GM12865 (cell line): ENCODE measurements at regions not wholly inside any gene's neighbourhood (a gene's known extent, or its start where the extent isn't known, plus 50 kb on each side); places are given as distances from the start of the nearest gene placed in this dataset.

ENCODE experiments used
- DNase-seq: peaks from one replicate; pipeline ENCODE4 v3.0.0; 2010; ENCODE audit warnings: low read depth
- H3K4me3 ChIP-seq: 2 replicates; pipeline ENCODE4 v1.5.1; 2011; ENCODE audit warnings: mild to moderate bottlenecking, low read depth, low read length, control low read depth
- CTCF ChIP-seq: IDR thresholded peaks from 2 replicates; pipeline ENCODE4 v1.5.1; 2011; ENCODE audit warnings: low read length, control low read depth, low read depth, inconsistent platforms; ENCODE audit not compliant: insufficient read depth; ENCODE audit errors: missing control alignments

GRCh38 chr4:27088491-27088890 lies 227.8 kb downstream of the STIM2 start:
- no peak overlapping the region for H3K4me3 ChIP-seq
- TF ChIP-seq CTCF: no peak
- DNase-seq: no peak

- no peak for TF ChIP-seq CTCF
- H3K4me3 ChIP-seq: no peak overlapping the region
- DNase-seq: no peak
Measured at GRCh38 chr4:27089186-27089585, 228.5 kb downstream of the STIM2 start.

GRCh38 chr4:27090406-27090805 lies 229.8 kb downstream of the STIM2 start:
- no peak for TF ChIP-seq CTCF
- no peak for DNase-seq
- no peak overlapping the region for H3K4me3 ChIP-seq

GRCh38 chr4:27094224-27094623 lies 233.6 kb downstream of the STIM2 start:
- no peak overlapping the region for H3K4me3 ChIP-seq
- DNase-seq: no peak
- no peak for TF ChIP-seq CTCF

GRCh38 chr4:27094783-27095182 lies 234.1 kb downstream of the STIM2 start:
- H3K4me3 ChIP-seq: no peak overlapping the region
- no peak for DNase-seq
- TF ChIP-seq CTCF: no peak

DNA sequence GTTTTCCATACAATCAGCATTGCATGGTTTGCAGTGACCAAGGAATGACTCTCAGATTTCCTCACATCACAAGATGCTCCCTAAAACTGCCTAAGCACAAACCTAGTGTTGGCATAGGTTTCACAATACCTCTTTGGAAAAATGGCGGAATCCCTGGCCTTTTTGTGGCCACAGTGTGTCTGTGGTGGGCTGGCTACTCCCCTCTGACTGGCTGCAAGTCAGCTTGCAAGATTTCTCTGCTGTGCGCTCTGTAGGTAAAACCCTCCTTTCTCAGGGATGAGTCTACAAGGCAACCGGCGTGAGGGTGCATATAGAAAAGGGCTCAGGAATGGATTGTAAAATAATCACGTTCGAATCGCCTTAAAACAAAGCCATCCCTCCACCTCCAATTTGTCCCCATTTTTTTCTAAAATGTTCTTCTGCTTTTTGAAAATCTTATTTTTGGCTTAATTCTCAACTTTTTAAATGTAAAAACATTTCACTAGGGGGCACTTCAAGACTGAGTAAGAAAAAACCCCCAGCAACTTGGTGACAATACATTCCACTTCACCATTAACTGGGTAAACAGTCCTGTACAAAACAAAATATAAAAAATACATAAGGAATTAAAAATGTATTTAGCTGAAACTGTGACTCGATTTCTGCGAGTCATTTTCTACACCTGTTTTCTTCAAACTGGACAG lies 235.6 kb downstream of the STIM2 start:
- DNase-seq: no peak
- TF ChIP-seq CTCF: no peak
- no peak overlapping the region for H3K4me3 ChIP-seq

- TF ChIP-seq CTCF: no peak
- no peak for DNase-seq
Measured at GRCh38 chr4:27098034-27098433, 237.4 kb downstream of the STIM2 start.

More at GRCh38 chr4:27098034-27098433, 237.4 kb downstream of the STIM2 start:
- no peak overlapping the region for H3K4me3 ChIP-seq
